ENCODE measurements at regions not wholly inside any gene's neighbourhood (a gene's known extent, or its start where the extent isn't known, plus 50 kb on each side); places are given as distances from the start of the nearest gene placed in this dataset.

DNA sequence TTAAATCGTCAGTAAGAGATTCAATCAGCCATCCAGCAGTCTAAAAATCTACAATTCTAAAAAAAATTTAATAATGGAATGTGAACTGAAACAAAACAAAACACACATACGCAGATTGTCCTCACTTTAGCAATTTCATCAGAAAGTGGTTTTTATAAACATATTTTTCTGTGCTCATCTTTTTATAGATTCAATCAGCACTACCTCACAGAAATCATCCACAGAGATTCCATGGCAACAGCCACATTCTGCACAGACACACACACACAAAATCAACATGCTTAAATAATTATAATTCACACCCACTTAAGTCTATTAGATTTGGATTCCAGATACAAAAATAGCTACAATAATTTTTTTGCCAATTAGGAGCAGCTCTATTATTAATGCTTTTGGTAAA, 149.0 kb upstream of the KCNIP4 start:
- H3K4me1 Mint-ChIP-seq (ENCODE audit: insufficient read depth, unreplicated experiment), result peaks cover 9% of the 10 kb centered on the region
- TF ChIP-seq, protein P1, sequence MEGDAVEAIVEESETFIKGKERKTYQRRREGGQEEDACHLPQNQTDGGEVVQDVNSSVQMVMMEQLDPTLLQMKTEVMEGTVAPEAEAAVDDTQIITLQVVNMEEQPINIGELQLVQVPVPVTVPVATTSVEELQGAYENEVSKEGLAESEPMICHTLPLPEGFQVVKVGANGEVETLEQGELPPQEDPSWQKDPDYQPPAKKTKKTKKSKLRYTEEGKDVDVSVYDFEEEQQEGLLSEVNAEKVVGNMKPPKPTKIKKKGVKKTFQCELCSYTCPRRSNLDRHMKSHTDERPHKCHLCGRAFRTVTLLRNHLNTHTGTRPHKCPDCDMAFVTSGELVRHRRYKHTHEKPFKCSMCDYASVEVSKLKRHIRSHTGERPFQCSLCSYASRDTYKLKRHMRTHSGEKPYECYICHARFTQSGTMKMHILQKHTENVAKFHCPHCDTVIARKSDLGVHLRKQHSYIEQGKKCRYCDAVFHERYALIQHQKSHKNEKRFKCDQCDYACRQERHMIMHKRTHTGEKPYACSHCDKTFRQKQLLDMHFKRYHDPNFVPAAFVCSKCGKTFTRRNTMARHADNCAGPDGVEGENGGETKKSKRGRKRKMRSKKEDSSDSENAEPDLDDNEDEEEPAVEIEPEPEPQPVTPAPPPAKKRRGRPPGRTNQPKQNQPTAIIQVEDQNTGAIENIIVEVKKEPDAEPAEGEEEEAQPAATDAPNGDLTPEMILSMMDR (IDR thresholded peaks at IDR 0.05; ENCODE audit: unreplicated experiment), result no peak
- POLR2A ChIA-PET, result no interaction called here
- CTCF ChIA-PET, result interaction anchor here (0.7 to 0.8 kb wide), 2 partner anchors 16 to 259 kb away, joined by 3 read pairs; no protein-coding TSS in a partner anchor
- H3K4me3 Mint-ChIP-seq (ENCODE audit: unreplicated experiment), result no peak overlapping the region
- no peak for DNase-seq (ENCODE audit: unreplicated experiment)
- H3K9me3 Mint-ChIP-seq (ENCODE audit: unreplicated experiment), result no peaks in the 10 kb centered on the region
- intact Hi-C loops (cut with micrococcal nuclease), result no loop called here
- no peaks in the 10 kb centered on the region for H3K36me3 Mint-ChIP-seq (ENCODE audit: insufficient read depth, unreplicated experiment)
- H3K27me3 Mint-ChIP-seq (ENCODE audit: insufficient read depth, unreplicated experiment), result no peaks in the 10 kb centered on the region
- no peak overlapping the region for H3K27ac Mint-ChIP-seq (ENCODE audit: low read depth, unreplicated experiment)
- BruUV-seq (replicated peaks), result no TSS peak

DNA sequence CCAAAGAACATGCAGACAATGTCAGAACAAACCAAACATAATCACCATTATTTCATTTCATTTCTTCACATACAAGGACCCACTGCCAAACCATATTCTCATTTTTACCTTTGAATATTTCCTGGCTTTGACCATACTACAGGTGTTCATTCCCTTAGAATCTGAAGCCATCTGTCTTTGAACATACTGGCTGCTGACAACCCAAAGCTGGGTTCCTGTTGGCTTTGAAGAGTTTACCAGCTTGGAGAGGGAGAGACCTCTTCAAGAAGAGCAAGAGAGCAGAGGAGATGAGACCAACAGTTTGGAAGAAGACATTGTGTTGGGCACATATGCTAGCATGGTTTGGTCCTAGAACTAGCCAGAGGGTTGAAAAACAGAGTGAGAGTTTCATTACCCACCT, 145.6 kb upstream of the KCNIP4 start:
- no TSS peak for BruUV-seq (replicated peaks)
- H3K4me3 Mint-ChIP-seq (ENCODE audit: unreplicated experiment), result no peak overlapping the region
- POLR2A ChIA-PET, result interaction anchor here (0.8 kb wide), 1 partner anchor 52 kb away, joined by 3 read pairs; no protein-coding TSS in a partner anchor
- H3K27ac Mint-ChIP-seq (ENCODE audit: low read depth, unreplicated experiment), result no peak overlapping the region
- no peaks in the 10 kb centered on the region for H3K27me3 Mint-ChIP-seq (ENCODE audit: insufficient read depth, unreplicated experiment)
- H3K4me1 Mint-ChIP-seq (ENCODE audit: insufficient read depth, unreplicated experiment), result peaks cover 6% of the 10 kb centered on the region
- CTCF ChIA-PET, result interaction anchor here (0.9 kb wide), 1 partner anchor 304 kb away, joined by 4 read pairs; no protein-coding TSS in a partner anchor
- no peak for DNase-seq (ENCODE audit: unreplicated experiment)
- H3K9me3 Mint-ChIP-seq (ENCODE audit: unreplicated experiment), result no peaks in the 10 kb centered on the region
- TF ChIP-seq, protein P1 (IDR thresholded peaks at IDR 0.05; ENCODE audit: unreplicated experiment), result no peak
- H3K36me3 Mint-ChIP-seq (ENCODE audit: insufficient read depth, unreplicated experiment), result no peaks in the 10 kb centered on the region
- intact Hi-C loops (cut with micrococcal nuclease), result no loop called here

DNA sequence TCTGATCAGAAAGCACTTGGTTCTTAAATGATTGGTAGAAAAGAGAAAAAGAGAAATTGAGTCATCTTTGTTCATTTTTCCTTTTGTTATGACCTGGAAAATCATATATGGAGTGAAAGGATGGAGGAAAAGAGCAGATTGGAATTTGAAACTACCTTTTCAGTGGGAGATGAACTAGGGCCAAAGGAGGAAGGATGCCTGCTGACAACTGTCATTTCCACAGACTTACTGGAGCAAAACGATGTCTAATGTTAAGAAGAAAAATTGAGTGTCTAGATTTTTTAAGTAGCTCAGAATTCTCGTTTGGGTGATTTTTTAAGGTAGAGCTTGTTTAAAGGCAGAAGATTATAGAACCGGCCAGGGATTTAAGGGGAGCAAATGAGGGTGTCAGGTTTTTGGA, 144.6 kb upstream of the KCNIP4 start:
- no TSS peak for BruUV-seq (replicated peaks)
- ChIA-PET POLR2A (interaction anchor here (0.8 kb wide), 1 partner anchor 51 kb away, joined by 3 read pairs; no protein-coding TSS in a partner anchor), CTCF (interaction anchor here (0.6 to 1.0 kb wide), 3 partner anchors 13 to 583 kb away, joined by 4 read pairs; no protein-coding TSS in a partner anchor)
- TF ChIP-seq, protein P1 (IDR thresholded peaks at IDR 0.05; ENCODE audit: unreplicated experiment), result no peak
- H3K9me3 Mint-ChIP-seq (ENCODE audit: unreplicated experiment), result no peaks in the 10 kb centered on the region
- intact Hi-C loops (cut with micrococcal nuclease), result no loop called here
- H3K4me3 Mint-ChIP-seq (ENCODE audit: unreplicated experiment), result no peak overlapping the region
- H3K27me3 Mint-ChIP-seq (ENCODE audit: insufficient read depth, unreplicated experiment), result no peaks in the 10 kb centered on the region
- no peak for DNase-seq (ENCODE audit: unreplicated experiment)
- no peaks in the 10 kb centered on the region for H3K36me3 Mint-ChIP-seq (ENCODE audit: insufficient read depth, unreplicated experiment)
- no peak overlapping the region for H3K27ac Mint-ChIP-seq (ENCODE audit: low read depth, unreplicated experiment)
- H3K4me1 Mint-ChIP-seq (ENCODE audit: insufficient read depth, unreplicated experiment), result peaks cover 6% of the 10 kb centered on the region

DNA sequence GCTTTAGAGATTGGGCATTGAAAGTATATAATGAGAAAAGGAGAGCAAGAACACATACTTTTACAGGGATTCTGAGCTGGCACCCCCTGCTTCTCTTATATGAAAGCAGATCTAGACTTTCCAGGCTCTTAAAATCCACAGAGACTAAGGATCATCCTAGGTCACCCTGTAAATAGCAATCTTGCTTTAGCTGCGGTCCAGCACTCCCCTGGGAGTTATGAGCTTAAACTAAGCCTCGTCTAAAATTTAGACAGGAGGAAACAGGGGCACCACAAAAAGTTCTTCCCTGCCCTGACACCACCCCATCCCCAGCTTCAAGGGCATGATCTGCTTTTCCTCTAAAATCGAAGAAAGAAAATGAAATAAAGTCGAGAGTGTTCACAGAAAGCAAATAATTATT, 143.3 kb upstream of the KCNIP4 start:
- Mint-ChIP-seq H3K4me1 (ENCODE audit: insufficient read depth, unreplicated experiment) (peaks cover 6% of the 10 kb centered on the region), H3K27ac (ENCODE audit: low read depth, unreplicated experiment) (no peak overlapping the region), H3K9me3 (ENCODE audit: unreplicated experiment) (no peaks in the 10 kb centered on the region), H3K4me3 (ENCODE audit: unreplicated experiment) (no peak overlapping the region), H3K36me3 (ENCODE audit: insufficient read depth, unreplicated experiment) (no peaks in the 10 kb centered on the region), H3K27me3 (ENCODE audit: insufficient read depth, unreplicated experiment) (no peaks in the 10 kb centered on the region)
- POLR2A ChIA-PET, result interaction anchor here (0.5 kb wide), 1 partner anchor 8 kb away, joined by 3 read pairs; no protein-coding TSS in a partner anchor
- CTCF ChIA-PET, result no interaction called here
- TF ChIP-seq, protein P1 (IDR thresholded peaks at IDR 0.05; ENCODE audit: unreplicated experiment), result no peak
- DNase-seq (ENCODE audit: unreplicated experiment), result no peak
- intact Hi-C loops (cut with micrococcal nuclease), result no loop called here
- BruUV-seq (replicated peaks), result no TSS peak

Data from MCF 10A (cell line).